GM12892 (cell line): ENCODE measurements at regions not wholly inside any gene's neighbourhood (a gene's known extent, or its start where the extent isn't known, plus 50 kb on each side); places are given as distances from the start of the nearest gene placed in this dataset.

Source experiments
- POLR2A ChIP-seq: IDR thresholded peaks from 2 replicates; pipeline ENCODE4 v1.6.1; 2011; ENCODE audit warnings: low read depth, low read length, control low read depth
- POLR2AphosphoS5 ChIP-seq: IDR thresholded peaks from 2 replicates; pipeline ENCODE4 v1.6.1; 2011; ENCODE audit warnings: low read depth, low read length, control low read depth
- TAF1 ChIP-seq: IDR thresholded peaks from 2 replicates; pipeline ENCODE4 v1.6.1; 2011; ENCODE audit warnings: low read depth, mild to moderate bottlenecking, control low read depth, low read length, borderline replicate concordance

DNA sequence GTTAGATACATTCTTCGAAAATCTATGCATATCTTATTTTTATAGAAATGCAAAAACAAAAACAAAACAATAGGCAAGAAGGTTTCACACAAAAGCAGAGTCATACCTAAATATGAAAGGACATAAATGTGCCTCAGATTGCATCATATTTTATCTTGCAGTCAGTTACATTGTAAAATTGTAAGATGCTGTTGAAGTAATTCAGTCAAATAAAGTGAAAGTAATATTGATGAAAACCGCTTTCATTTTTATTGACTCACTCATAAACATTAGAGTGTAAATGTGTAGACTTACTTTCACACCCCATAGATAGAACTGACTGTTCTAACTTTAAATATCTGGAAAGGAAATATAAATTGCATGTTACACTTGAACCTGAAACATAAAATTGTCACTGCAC lies 931.5 kb upstream of the NUDT12 start:
- no peak for TF ChIP-seq POLR2AphosphoS5
- no peak for TF ChIP-seq POLR2A
- no peak for TF ChIP-seq TAF1
